Kidney (tissue), 13 donors: ENCODE measurements at regions not wholly inside any gene's neighbourhood (a gene's known extent, or its start where the extent isn't known, plus 50 kb on each side); places are given as distances from the start of the nearest gene placed in this dataset.

Experiments used
- DNase-seq, 5 donors: peaks; one replicate each; pipeline ENCODE4 v3.0.0-alpha.2; 2013 to 2020
- FAIRE-seq: peaks from 2 replicates; lab custom pipeline; 2012; peaks lifted over from hg19 to GRCh38; lab: Jason Lieb, UNC
- H3K27ac ChIP-seq, 2 donors: one replicate each; pipeline ENCODE4 v1.7.0; 2013; ENCODE audit warnings: low read depth in 2 of 2, low read length in 2 of 2, inconsistent platforms in 1 of 2
- H3K27me3 ChIP-seq: one replicate; pipeline ENCODE4 v1.7.1; 2013; ENCODE audit warnings: low read length, inconsistent platforms; ENCODE audit not compliant: control insufficient read depth, insufficient read depth
- H3K36me3 ChIP-seq, 3 donors: one replicate each; pipeline versions ENCODE4 v1.7.0 to v1.7.1; 2013; ENCODE audit warnings: low read length in 3 of 3, control low read depth in 1 of 3, inconsistent platforms in 1 of 3; ENCODE audit not compliant: insufficient read depth in 3 of 3, control insufficient read depth in 2 of 3
- H3K4me1 ChIP-seq, 3 donors: one replicate each; pipeline versions ENCODE4 v1.7.0 to v1.7.1; 2013; ENCODE audit warnings: low read length in 3 of 3, inconsistent platforms in 1 of 3, low read depth in 1 of 3; ENCODE audit not compliant: control insufficient read depth in 2 of 3, insufficient read depth in 2 of 3
- H3K4me3 ChIP-seq, 3 donors: one replicate each; pipeline versions ENCODE4 v1.7.0 to v1.8.1; 2013; ENCODE audit warnings: low read length in 3 of 3, control low read depth in 1 of 3, inconsistent platforms in 1 of 3
- H3K9ac ChIP-seq, 3 donors: one replicate each; pipeline versions ENCODE4 v1.7.0 to v1.7.1; 2013; ENCODE audit warnings: low read length in 3 of 3, control low read depth in 1 of 3, inconsistent platforms in 1 of 3
- H3K9me3 ChIP-seq, 3 donors: one replicate each; pipeline versions ENCODE4 v1.7.0 to v1.7.1; 2013; ENCODE audit warnings: low read length in 3 of 3, control low read depth in 1 of 3, inconsistent platforms in 1 of 3; ENCODE audit not compliant: control insufficient read depth in 2 of 3, insufficient read depth in 1 of 3
- intact Hi-C: fragments of 100-400 bp; cut with DNase I; formaldehyde crosslinking; loops from one replicate; pipeline ENCODE4 v1.11.1; 2022
- TF ChIP-seq, protein P1 (sequence below): IDR thresholded peaks from 3 replicates; pipeline ENCODE4 v1.5.1; 2012; ENCODE audit warnings: mild to moderate bottlenecking, moderate library complexity, borderline replicate concordance; ENCODE audit not compliant: insufficient read depth; ENCODE audit errors: extremely low read depth
- donor health status: control.
- donor health status: control.
- donor health status: control.
- donor health status: control.
- donor health status: control.
- donor health status: DM: yes; HTN: yes; CAD: no.
- donor health status: Normal renal cell carcinoma (clear cell type).

DNA sequence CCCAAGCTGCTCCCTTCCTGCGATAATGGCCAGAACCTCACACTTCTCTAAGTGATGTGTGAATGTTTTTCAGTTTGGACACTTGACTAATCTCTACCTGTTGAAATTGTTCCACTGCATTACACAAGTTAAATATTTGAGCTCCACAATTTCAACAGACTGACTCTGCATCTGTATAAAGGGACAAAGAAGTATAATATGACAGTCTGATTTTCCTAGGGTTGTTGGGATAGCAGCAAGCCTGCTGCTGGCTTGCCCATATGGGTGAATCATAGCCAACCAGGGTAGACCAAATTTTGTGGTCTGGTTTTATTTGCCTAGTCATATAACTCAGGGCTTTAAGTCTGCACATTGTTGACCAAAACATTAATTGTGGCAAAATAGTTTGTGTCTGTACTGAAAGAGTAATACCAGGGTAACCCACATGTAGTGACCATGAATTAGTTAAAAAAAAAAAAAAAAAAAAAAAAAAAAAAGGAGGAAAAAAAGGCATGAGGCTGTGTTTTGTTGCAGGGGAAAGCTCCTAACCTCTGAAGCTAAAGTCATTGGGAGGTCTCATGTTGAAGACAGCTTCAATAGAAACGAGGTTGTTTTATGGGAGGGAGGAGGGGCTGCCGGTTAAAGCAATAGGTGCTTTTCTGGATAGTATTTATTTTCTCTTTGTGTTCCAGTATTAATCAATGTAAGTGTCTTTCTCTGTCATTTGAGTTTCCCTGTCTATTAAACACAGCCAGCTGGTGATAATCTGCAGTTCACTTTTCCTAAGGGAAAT, 534.2 kb downstream of the RAB28 start:
- FAIRE-seq: no peak
- no peaks in the 10 kb centered on the region for H3K9me3 ChIP-seq
- no peaks in the 10 kb centered on the region for H3K4me1 ChIP-seq
- peak in 2 of 5 donors; percentile 6 for DNase-seq
- no peak overlapping the region for H3K4me3 ChIP-seq
- no peak overlapping the region for H3K27ac ChIP-seq
- TF ChIP-seq, protein P1, sequence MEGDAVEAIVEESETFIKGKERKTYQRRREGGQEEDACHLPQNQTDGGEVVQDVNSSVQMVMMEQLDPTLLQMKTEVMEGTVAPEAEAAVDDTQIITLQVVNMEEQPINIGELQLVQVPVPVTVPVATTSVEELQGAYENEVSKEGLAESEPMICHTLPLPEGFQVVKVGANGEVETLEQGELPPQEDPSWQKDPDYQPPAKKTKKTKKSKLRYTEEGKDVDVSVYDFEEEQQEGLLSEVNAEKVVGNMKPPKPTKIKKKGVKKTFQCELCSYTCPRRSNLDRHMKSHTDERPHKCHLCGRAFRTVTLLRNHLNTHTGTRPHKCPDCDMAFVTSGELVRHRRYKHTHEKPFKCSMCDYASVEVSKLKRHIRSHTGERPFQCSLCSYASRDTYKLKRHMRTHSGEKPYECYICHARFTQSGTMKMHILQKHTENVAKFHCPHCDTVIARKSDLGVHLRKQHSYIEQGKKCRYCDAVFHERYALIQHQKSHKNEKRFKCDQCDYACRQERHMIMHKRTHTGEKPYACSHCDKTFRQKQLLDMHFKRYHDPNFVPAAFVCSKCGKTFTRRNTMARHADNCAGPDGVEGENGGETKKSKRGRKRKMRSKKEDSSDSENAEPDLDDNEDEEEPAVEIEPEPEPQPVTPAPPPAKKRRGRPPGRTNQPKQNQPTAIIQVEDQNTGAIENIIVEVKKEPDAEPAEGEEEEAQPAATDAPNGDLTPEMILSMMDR: no peak
- intact Hi-C loops: no loop called here
- no peaks in the 10 kb centered on the region for H3K36me3 ChIP-seq
- H3K27me3 ChIP-seq: no peaks in the 10 kb centered on the region
- no peak overlapping the region for H3K9ac ChIP-seq

DNA sequence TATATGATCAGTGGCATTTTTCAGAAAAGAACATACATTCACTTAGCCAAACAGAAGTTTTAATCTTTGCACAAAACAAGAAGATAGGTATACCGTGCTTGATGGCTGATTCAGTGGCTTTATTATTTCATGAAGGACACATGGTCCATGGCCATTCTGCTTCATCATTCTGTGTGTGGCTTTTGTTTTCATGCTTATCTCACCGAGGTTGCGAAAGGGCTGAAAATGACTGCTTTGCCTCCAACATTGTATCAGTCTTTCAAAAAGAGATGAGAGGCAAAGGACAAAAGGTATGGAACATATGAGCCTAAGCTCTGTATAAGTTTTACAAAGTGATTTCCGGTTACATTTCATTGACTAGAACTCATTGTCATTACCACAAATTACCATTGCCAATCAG, 541.1 kb downstream of the RAB28 start:
- DNase-seq: no peak
- no peaks in the 10 kb centered on the region for H3K27me3 ChIP-seq
- TF ChIP-seq, protein P1: no peak
- no peaks in the 10 kb centered on the region for H3K9me3 ChIP-seq
- no peak overlapping the region for H3K4me3 ChIP-seq
- intact Hi-C loops: no loop called here
- H3K4me1 ChIP-seq: no peaks in the 10 kb centered on the region
- FAIRE-seq: no peak
- H3K9ac ChIP-seq: no peak overlapping the region
- H3K27ac ChIP-seq: no peak overlapping the region
- H3K36me3 ChIP-seq: no peaks in the 10 kb centered on the region

DNA sequence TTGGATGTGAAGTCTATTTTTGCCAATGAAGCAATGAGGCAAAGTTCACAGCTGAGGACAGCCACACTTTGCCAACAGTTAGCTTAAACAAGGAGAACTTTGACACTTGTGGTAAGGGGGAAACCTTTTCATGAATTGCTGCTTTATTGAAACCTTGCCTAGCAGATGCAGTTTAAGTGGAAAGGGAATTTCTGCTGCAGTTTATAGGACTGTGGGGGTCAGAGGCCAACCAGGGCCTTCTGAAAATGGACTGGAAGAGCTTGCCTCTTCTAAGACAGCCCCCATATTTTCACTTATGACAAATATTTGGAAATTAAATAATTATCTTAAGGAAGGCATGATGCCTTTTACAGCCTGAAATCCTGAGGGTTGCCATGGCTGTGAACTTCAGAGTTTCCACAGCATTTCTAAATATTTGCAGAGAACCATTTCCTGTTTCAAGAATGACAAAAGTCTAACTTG, 550.3 kb downstream of the RAB28 start:
- Histone ChIP-seq H3K27ac (no peak overlapping the region), H3K9me3 (no peaks in the 10 kb centered on the region), H3K9ac (no peak overlapping the region), H3K36me3 (no peaks in the 10 kb centered on the region), H3K4me1 (no peaks in the 10 kb centered on the region), H3K4me3 (no peak overlapping the region), H3K27me3 (no peaks in the 10 kb centered on the region)
- no peak for DNase-seq
- TF ChIP-seq, protein P1: no peak
- FAIRE-seq: no peak
- intact Hi-C loops: no loop called here
